Muscle of leg (tissue), 3 donors: ENCODE measurements at regions not wholly inside any gene's neighbourhood (a gene's known extent, or its start where the extent isn't known, plus 50 kb on each side); places are given as distances from the start of the nearest gene placed in this dataset.
A peak's percentile ranks its signal among the peaks of the same experiment; 100 is the strongest.

ENCODE experiments used
- DNase-seq: peaks from one replicate; pipeline ENCODE4 v3.0.0; 2013
- H3K27ac ChIP-seq: one replicate; pipeline ENCODE4 v1.5.1; 2013; ENCODE audit warnings: mild to moderate bottlenecking, low read length, control low read depth
- H3K27me3 ChIP-seq: one replicate; pipeline ENCODE4 v1.6.1; 2013; ENCODE audit warnings: low read length; ENCODE audit not compliant: control insufficient read depth, insufficient read depth
- H3K36me3 ChIP-seq: one replicate; pipeline ENCODE4 v1.6.1; 2013; ENCODE audit warnings: low read length; ENCODE audit not compliant: control insufficient read depth, insufficient read depth
- H3K4me1 ChIP-seq: one replicate; pipeline ENCODE4 v1.6.1; 2013; ENCODE audit warnings: low read length; ENCODE audit not compliant: control insufficient read depth, insufficient read depth
- H3K4me3 ChIP-seq: one replicate; pipeline ENCODE4 v1.5.1; 2013; ENCODE audit warnings: low read length, control low read depth
- H3K9me3 ChIP-seq: replicated peaks from 2 replicates; pipeline ENCODE4 v1.6.1; 2013; ENCODE audit warnings: low read depth, low read length; ENCODE audit not compliant: control insufficient read depth
- WGBS: methylation state at CpG from one replicate; pipeline ENCODE4 v1.1.5; 2013; ENCODE audit warnings: missing lambda C conversion rate; ENCODE audit not compliant: insufficient coverage; 5-methylcytosine and 5-hydroxymethylcytosine counted together

- no CpG with 5 or more reads among the region's 1 CpG for WGBS
- no peak overlapping the region for H3K4me3 ChIP-seq
- H3K4me1 ChIP-seq, result no peaks in the 10 kb centered on the region
These were observed 692.9 kb downstream of the ZPLD1 start for GRCh38 chr3:103127737-103128136.

GRCh38 chr3:103134023-103134724 lies 699.4 kb downstream of the ZPLD1 start:
- Histone ChIP-seq H3K27me3 (no peaks in the 10 kb centered on the region), H3K9me3 (no peaks in the 10 kb centered on the region), H3K4me1 (no peaks in the 10 kb centered on the region), H3K27ac (no peak overlapping the region), H3K4me3 (no peak overlapping the region), H3K36me3 (no peaks in the 10 kb centered on the region)
- WGBS, result no CpG with 5 or more reads among the region's 1 CpG
- no peak for DNase-seq

More at GRCh38 chr3:103127737-103128136, 692.9 kb downstream of the ZPLD1 start:
- no peaks in the 10 kb centered on the region for H3K27me3 ChIP-seq
- no peak for DNase-seq
- no peaks in the 10 kb centered on the region for H3K9me3 ChIP-seq
- H3K36me3 ChIP-seq, result no peaks in the 10 kb centered on the region
- H3K27ac ChIP-seq, result no peak overlapping the region

- no peaks in the 10 kb centered on the region for H3K36me3 ChIP-seq
- H3K4me3 ChIP-seq, result no peak overlapping the region
- no peaks in the 10 kb centered on the region for H3K9me3 ChIP-seq
- H3K27ac ChIP-seq, result no peak overlapping the region
- H3K4me1 ChIP-seq, result no peaks in the 10 kb centered on the region
- DNase-seq, result no peak
- H3K27me3 ChIP-seq, result no peaks in the 10 kb centered on the region
These were observed 701.8 kb downstream of the ZPLD1 start for GRCh38 chr3:103136621-103137020.

- Histone ChIP-seq H3K9me3 (no peaks in the 10 kb centered on the region), H3K27ac (no peak overlapping the region), H3K4me3 (no peak overlapping the region), H3K36me3 (no peaks in the 10 kb centered on the region), H3K27me3 (no peaks in the 10 kb centered on the region), H3K4me1 (no peaks in the 10 kb centered on the region)
- DNase-seq, result peak; percentile 20
These were observed 703.0 kb downstream of the ZPLD1 start for GRCh38 chr3:103137830-103138229.

GRCh38 chr3:103158183-103158582 lies 723.4 kb downstream of the ZPLD1 start:
- H3K4me1 ChIP-seq, result no peaks in the 10 kb centered on the region
- no peak for DNase-seq
- no peaks in the 10 kb centered on the region for H3K36me3 ChIP-seq
- no CpG with 5 or more reads among the region's 1 CpG for WGBS
- H3K9me3 ChIP-seq, result no peaks in the 10 kb centered on the region
- no peaks in the 10 kb centered on the region for H3K27me3 ChIP-seq
- H3K27ac ChIP-seq, result no peak overlapping the region
- H3K4me3 ChIP-seq, result no peak overlapping the region

- no peaks in the 10 kb centered on the region for H3K27me3 ChIP-seq
- 98% methylated on average over 8 of the region's 13 CpGs for WGBS
- no peak for DNase-seq
These were observed 732.1 kb downstream of the ZPLD1 start for GRCh38 chr3:103166890-103167289.

GRCh38 chr3:103167850-103168249 lies 733.0 kb downstream of the ZPLD1 start:
- no peaks in the 10 kb centered on the region for H3K27me3 ChIP-seq
- no peak for DNase-seq
- no peaks in the 10 kb centered on the region for H3K4me1 ChIP-seq
- 79% methylated on average over 2 of the region's 6 CpGs for WGBS
- H3K4me3 ChIP-seq, result no peak overlapping the region
- no peaks in the 10 kb centered on the region for H3K36me3 ChIP-seq
- no peaks in the 10 kb centered on the region for H3K9me3 ChIP-seq
- no peak overlapping the region for H3K27ac ChIP-seq

More at GRCh38 chr3:103166890-103167289, 732.1 kb downstream of the ZPLD1 start:
- Histone ChIP-seq H3K4me1 (no peaks in the 10 kb centered on the region), H3K36me3 (no peaks in the 10 kb centered on the region), H3K9me3 (no peaks in the 10 kb centered on the region), H3K4me3 (no peak overlapping the region), H3K27ac (no peak overlapping the region)

GRCh38 chr3:103169289-103169688 lies 734.5 kb downstream of the ZPLD1 start:
- Histone ChIP-seq H3K27ac (no peak overlapping the region), H3K36me3 (no peaks in the 10 kb centered on the region)
- no CpG with 5 or more reads among the region's 2 CpGs for WGBS

GRCh38 chr3:103170651-103171050 lies 735.8 kb downstream of the ZPLD1 start:
- no peaks in the 10 kb centered on the region for H3K4me1 ChIP-seq
- H3K4me3 ChIP-seq, result no peak overlapping the region
- DNase-seq, result no peak
- no peaks in the 10 kb centered on the region for H3K9me3 ChIP-seq
- no peaks in the 10 kb centered on the region for H3K27me3 ChIP-seq
- H3K27ac ChIP-seq, result no peak overlapping the region
- H3K36me3 ChIP-seq, result no peaks in the 10 kb centered on the region

More at GRCh38 chr3:103169289-103169688, 734.5 kb downstream of the ZPLD1 start:
- no peak for DNase-seq
- no peaks in the 10 kb centered on the region for H3K27me3 ChIP-seq
- H3K9me3 ChIP-seq, result no peaks in the 10 kb centered on the region
- H3K4me3 ChIP-seq, result no peak overlapping the region
- H3K4me1 ChIP-seq, result no peaks in the 10 kb centered on the region

GRCh38 chr3:103173940-103174339 lies 739.1 kb downstream of the ZPLD1 start:
- no peaks in the 10 kb centered on the region for H3K36me3 ChIP-seq
- H3K4me1 ChIP-seq, result no peaks in the 10 kb centered on the region
- no CpG with 5 or more reads among the region's 1 CpG for WGBS
- H3K27me3 ChIP-seq, result no peaks in the 10 kb centered on the region
- no peak for DNase-seq
- no peak overlapping the region for H3K4me3 ChIP-seq
- no peak overlapping the region for H3K27ac ChIP-seq
- H3K9me3 ChIP-seq, result no peaks in the 10 kb centered on the region

GRCh38 chr3:103181160-103181559 lies 746.3 kb downstream of the ZPLD1 start:
- Histone ChIP-seq H3K27me3 (no peaks in the 10 kb centered on the region), H3K4me1 (no peaks in the 10 kb centered on the region), H3K27ac (no peak overlapping the region), H3K36me3 (no peaks in the 10 kb centered on the region), H3K4me3 (no peak overlapping the region), H3K9me3 (no peaks in the 10 kb centered on the region)
- DNase-seq, result no peak
